HG03066 (cell line): ENCODE measurements at regions not wholly inside any gene's neighbourhood (a gene's known extent, or its start where the extent isn't known, plus 50 kb on each side); places are given as distances from the start of the nearest gene placed in this dataset.
A peak's percentile ranks its signal among the peaks of the same experiment; 100 is the strongest.
"Not testable (repeated sequence)": the region's sequence is repeated elsewhere in the genome, so short reads cannot be mapped to it uniquely, and the experiment has no call there.

Experiments
- ATAC-seq: cut with Tn5 transposase; IDR thresholded peaks from one replicate; pipeline ENCODE4 v1.9.1; 2021; ENCODE audit warnings: low read depth; ENCODE audit not compliant: unreplicated experiment

DNA sequence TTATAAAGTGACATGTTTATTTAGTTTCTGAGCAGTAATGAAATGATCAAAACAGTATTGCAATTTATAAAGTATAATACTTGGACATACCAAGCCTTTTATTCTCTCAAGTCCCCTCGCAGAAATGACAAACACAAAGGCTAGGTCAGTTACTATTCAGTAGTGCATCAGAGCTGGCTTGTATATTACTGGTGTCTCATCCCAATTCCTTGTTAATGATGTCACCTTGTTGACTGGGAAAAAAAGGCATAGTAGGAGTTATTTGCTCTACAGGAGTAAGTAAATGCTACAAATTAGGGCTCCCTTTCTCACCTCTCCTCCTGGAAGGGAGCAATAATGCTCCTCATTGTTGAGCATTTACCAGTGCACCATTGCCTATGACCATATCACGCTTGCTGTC is 317.6 kb downstream of the CHL1 start:
- no peak for ATAC-seq

DNA sequence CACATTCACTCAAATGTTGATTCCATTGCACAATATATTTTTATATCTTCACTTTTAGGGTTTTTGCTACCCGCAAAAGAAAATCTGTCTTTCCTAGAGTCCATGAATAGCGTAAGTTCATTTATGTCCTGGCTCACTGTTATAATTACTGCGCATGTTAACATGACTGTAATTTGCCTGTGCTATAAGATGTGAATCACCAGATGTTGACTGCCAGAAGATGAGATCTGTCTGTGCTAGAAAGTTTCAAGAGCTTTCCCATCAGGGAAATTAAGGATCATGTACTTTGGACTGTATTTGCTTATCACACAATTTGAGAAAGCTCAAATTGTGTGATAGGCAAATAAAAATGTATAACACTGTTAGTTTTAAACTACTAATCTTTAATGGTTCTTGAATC is 322.5 kb downstream of the CHL1 start:
- no peak for ATAC-seq

GRCh38 chr3:522888-523287 is 326.3 kb downstream of the CHL1 start:
- no peak for ATAC-seq

DNA sequence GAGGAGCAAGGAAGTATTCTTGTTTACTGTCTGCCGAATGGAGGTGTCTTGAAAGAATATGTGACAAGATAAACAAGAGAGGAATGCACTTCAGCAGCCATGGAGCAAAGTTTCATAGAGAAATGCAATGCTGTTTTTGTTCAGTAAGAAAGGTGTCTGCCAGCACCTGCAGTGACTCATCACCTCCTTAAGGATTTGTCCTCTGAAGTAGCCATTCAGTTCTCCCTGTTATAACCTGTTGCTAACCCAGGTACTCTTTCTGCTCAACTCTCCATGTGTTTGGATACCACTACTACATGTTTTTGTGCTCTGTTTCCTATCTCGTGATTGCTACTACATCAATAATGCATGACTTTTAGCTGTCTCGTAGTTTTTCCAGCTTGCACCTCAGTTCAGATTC is 328.9 kb downstream of the CHL1 start:
- ATAC-seq = no peak

- no peak for ATAC-seq
Measured at GRCh38 chr3:535566-536416, 339.2 kb downstream of the CHL1 start.

DNA sequence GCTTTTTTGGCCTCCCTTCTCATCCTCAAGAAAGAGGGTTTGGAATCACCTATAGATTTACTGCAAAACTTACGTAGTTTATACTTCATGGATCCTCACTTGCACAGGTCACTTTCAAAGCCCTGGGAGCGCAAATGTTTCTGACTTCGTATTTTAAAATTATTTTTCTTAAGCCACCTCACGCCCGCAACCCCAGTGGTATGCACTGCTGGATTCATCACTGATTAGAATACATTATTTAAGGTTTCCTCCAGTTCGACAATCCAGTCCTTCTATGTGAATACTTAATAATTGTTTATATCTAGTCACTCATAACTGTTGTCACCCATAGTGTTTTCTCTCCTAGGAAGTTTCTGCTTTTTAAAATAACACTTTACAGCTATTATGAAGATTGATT is 339.9 kb downstream of the CHL1 start:
- ATAC-seq = no peak

GRCh38 chr3:541062-541801 is 344.7 kb downstream of the CHL1 start:
- ATAC-seq = no peak

- no peak for ATAC-seq
Measured at GRCh38 chr3:542021-542420, 345.5 kb downstream of the CHL1 start.

DNA sequence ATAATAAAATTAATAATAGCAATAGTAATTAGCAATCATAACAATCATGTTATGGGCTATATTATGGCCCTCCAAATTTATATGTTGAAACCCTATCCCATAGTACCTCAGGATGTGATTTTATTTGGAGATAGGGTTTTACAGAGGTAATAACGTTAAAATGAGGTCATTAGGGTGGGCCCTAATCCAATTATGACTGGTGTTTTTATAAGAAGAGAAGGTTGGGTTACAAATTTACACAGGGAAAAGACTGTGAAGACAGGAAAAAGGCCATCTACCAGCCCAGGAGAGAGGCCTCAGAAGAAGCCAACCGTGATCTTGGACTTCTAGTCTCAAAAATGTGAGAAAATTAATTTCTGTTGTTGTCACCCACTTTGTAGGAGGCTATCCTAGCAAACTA is 353.1 kb downstream of the CHL1 start:
- ATAC-seq = no peak

DNA sequence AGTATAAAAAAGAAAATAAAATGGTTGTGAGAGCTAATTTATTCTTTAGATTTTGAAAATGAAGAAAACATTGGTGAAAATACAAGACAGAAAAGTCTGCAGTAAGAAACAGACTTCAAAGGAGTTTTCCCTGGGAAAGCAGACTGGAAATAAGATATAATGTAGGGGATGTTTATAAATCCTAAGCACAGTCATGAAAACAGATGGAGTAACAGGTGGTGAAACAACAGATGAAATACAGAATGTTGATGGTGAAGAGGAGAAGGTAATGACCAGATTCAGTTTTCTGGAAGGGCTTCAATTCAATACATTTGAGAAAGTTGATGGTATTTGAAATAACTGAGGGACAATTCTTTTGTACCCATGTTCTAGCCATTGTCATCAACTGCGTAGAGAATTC is 353.9 kb downstream of the CHL1 start:
- ATAC-seq = no peak

- ATAC-seq = peak; percentile 98
Measured at GRCh38 chr3:557972-558371, 361.4 kb downstream of the CHL1 start.

DNA sequence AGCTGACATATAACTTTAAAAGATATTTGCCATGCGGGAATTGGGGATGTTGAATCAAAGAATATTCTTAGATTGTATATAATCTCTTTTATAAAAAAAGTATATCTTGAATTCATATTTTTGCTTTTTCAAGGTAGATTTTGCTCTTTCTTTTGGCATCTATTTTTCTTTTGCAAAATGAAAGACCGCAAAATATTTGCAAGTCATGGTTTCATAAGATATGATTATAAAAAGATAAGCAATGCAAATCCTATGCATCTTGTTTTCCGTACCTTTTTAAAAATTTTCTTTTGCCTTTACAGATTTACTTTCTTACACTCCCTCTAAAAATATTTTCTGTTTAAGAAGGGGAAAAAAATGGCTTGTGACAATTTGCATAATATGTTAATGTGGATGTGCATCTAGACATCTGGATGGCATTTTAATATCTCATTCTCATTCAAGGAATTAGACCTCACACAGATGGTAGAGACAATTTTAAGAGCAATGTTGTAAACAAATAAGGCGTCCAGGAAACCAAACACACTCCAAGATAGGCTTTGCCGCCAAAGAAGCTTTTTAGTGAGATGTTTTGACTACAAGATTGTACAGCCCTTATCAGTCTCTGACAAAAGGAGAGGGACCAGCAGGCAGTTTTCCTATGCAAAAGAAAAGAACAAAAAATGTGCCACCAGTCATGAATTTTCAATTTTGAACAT is 371.1 kb downstream of the CHL1 start:
- no peak for ATAC-seq

DNA sequence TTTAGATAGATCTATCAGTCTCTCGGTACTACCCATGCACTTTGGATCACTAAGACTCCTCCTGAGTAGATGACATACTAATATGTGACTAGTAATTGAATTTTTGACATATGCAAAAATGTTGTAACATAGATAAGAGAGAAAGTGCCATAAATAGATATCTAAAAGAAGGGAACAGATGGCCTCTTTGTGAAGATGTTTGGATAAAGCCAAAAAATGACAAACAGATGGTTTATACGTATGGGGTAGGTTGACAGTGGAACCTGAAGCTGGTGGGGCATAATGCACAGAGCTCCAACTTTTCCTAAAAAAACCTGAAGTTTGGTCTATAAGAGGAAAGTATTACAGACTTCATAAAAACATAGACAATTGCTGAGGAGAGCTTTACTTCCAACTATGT is 383.0 kb downstream of the CHL1 start:
- not testable (repeated sequence) for ATAC-seq

GRCh38 chr3:589066-589465 is 392.5 kb downstream of the CHL1 start:
- not testable (repeated sequence) for ATAC-seq

DNA sequence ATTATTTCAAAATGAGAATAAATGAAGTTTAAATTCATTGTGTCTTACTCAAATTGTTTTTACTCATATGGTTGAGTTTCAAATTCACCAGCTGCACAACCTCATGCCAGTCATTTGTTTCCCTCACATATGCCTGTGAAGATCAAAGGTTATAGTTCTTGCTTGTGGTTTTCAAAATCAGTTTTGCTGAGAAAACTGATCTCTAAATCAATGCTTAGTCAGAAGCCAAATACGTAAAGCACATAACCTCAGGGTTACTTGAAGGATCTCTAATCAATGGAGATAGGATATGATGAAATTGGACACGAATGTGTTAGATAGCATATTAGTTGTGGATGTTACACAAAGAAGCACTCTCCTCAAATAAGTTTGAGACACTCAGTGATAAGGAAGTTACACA is 400.7 kb downstream of the CHL1 start:
- ATAC-seq = not testable (repeated sequence)

DNA sequence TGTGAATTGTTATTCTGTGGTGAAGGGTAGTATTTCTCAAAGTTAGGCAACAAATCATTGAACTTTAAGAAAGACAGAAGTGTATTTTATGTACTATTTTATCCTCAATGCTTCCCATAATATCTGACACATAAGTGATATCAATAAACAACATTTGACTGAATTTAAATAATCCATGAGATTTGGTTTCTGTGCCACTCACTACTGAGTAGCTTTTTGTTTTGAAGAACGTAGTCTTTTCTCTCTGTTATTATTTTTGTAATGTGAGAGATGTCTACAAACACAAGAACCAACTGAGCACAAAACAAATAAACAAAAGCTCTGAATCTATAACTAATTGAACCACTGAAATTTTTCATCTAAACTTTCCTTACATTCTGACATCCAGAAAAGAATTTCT is 401.2 kb downstream of the CHL1 start:
- not testable (repeated sequence) for ATAC-seq

DNA sequence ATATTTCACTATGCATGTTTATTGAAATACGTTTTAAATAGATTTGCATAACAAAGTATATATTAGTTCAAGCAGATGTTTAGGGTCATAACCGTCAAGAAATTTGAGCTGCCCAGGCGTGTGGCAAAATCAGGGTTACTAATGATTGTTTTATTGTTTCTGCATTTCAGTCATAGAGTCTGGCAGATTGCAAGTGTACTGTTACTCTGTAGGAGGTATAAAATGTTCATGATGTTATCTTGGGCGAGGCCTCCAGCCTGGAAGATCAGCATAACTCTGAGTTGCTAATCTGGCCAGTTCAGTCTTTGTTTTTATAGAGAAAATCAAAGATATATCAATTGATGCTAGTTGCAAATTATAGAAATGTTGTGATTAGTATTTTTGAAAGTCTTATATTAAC is 410.9 kb downstream of the CHL1 start:
- ATAC-seq = not testable (repeated sequence)

DNA sequence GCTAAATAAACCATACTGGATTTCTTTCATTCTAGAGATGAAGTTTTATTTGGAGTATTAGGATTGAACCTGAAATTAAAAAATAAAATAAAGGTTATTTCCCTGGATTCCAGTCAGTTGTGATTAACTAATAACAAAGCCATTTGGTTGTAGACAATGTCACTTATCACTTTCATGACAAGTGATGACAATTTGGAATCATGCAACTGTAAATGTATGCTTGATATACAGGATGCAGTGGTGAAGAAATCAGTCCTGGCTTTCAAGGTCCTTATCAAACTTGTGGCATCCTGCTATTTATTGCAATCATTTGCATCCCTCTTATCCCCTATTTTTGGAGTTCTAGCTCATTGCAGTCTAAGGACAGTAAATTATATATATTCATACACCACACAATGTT is 425.2 kb downstream of the CHL1 start:
- ATAC-seq = no peak

DNA sequence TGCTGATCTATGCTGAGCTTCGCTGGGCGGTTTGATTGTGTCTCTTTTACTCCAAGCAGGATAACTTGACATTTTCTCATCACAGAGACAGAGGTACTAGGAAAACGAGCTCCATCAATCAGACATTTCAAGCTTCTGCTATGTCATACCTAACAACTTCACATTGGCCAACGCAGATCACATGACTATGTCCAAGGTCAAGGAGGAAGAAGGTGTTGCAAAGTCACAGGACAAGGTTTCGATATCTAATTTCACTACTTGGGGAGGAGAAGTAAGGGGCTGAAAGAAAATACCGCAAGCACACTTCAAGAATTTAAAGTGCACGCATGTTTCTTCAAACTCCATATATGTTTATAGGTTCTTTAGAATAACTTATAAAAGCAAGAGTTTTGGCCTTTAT is 425.8 kb downstream of the CHL1 start:
- ATAC-seq = no peak

DNA sequence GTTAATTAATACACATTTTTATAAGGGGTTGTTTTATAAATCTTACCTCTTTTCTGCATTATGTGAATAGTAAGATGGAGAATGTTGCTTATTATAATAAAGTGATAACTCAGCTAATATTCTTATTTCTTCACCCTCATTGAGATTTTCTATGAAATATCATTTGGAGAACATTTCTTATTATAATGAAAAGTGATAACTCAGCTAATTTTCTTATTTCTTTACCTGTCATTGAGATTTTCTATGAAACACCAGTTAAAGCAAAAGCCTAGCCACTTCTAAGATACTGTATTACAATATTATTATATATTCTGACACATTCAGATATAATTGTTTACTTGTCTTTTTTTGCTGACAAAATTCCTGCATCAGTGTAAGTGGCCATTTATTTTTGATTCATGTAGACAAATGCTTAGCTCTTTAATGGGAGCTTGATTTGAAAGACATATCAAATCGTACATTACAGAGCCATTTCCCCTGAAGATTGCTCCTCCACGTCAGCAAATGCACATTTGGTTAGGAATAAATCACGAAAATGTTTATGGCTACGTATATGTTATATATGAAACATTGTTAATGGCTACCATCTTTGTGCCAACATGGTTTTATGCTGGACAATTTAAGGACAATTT is 427.5 kb downstream of the CHL1 start:
- ATAC-seq = no peak
